ENCODE measurements at regions not wholly inside any gene's neighbourhood (a gene's known extent, or its start where the extent isn't known, plus 50 kb on each side); places are given as distances from the start of the nearest gene placed in this dataset.

- TF ChIP-seq POLR2A (IDR thresholded peaks at IDR 0.05) (no peak), CTCF (IDR thresholded peaks at IDR 0.05) (no peak)
Observed at GRCh38 chr14:29521526-29522137, 406.0 kb downstream of the PRKD1 start.
